ENCODE measurements at regions not wholly inside any gene's neighbourhood (a gene's known extent, or its start where the extent isn't known, plus 50 kb on each side); places are given as distances from the start of the nearest gene placed in this dataset.

DNA sequence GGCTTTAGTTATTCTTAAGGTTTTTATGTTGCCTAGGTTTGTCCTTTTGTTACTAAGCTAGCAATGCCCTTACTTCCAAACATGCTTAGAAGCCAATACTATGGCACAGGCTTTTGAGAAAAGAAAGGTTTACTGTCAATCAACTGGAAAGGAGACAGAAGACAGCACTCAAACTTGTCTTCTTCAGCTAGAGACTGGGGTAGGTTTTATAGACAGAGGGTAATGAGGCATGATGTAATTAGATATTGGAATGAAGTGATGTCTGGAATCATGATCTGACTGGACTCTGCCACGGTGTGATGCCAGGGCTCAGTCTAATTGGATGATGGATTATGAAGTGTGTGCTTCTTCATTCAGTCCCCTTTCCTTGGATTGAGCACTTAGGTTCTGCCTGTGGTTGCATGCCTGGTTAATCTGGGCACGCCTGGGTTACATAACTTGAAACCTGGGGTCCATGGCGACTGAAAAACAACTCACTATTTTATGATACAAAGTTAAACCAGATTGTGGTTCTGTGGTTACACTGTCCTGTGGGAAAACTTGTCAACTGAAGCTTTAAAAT is 625.8 kb downstream of the BRINP3 start:
- ATAC-seq (replicated peaks in 6 of 8): peak in 1 of 8 experiments; percentile 30
- Histone ChIP-seq H3K4me3 (no peak overlapping the region), H3K27ac (no peak overlapping the region), H3K4me1 (replicated peaks in 1 of 2) (no peaks in the 10 kb centered on the region)
- in situ Hi-C loops (cut with MboI; ENCODE audit: low pct_unique_long_range_greater_than_20kb in 2 of 9, low sequenced_read_pairs in 9 of 9, unreplicated experiment in 9 of 9): no loop called here
- 0 to 88% (median 56%) methylated on average over 2 to 3 of the region's 3 CpGs; no CpG with 5 or more reads in 3 of the 10 experiments for WGBS, 10 experiments

DNA sequence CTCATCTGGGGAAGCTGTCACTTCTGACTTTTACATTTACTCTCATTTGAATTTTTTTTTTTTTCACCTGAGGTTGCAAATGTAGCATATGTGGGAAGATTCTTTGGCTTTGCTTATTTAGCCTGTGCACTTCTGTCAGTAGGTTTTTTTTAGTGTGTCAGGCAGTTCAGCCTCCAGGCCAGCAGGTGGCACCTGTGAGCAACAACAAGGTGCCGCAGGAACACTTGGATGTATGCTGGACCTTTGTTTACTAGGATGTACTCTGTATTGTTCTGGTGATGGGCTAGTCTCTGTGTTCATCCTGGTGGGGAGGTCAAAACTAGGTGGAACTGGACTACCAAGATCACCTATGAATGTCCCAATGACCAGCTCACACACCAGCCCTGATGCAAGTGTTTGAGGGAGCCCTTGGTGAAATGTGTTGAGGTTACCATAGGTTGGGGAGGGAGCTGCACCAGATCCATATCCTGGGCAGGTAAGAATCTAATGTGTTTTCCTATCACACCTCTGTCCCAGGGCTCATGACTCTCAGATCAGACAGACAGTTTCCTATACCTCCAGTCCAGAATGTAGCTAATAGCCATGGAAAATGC is 618.2 kb downstream of the BRINP3 start:
- no peak for ATAC-seq (replicated peaks in 6 of 8)
- in situ Hi-C loops (cut with MboI; ENCODE audit: low pct_unique_long_range_greater_than_20kb in 2 of 9, low sequenced_read_pairs in 9 of 9, unreplicated experiment in 9 of 9): no loop called here
- H3K27ac ChIP-seq: no peak overlapping the region
- H3K4me3 ChIP-seq: no peak overlapping the region
- WGBS, 10 experiments: 60 to 100% (median 63%) methylated on average over 1 of the region's 1 CpG; no CpG with 5 or more reads in 5 of the 10 experiments
- no peaks in the 10 kb centered on the region for H3K4me1 ChIP-seq (replicated peaks in 1 of 2)

DNA sequence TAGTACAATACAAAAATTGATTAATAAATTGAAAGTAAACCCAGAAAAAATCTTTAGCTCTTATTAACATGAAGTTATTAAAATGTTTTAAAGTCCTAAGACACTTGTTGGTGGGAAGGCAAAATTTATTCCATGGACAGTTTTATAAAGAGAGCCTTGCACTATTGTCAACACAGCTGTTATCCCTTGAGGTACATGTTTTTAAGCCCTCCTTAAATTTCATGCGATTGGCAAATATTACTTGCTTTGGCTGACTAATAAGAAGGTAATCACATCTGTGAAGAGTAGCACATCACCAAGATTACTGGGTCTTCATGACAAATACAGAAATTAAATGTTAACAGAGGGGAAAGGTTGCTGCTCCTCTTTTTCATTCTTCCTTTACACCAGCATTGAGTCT is 611.1 kb downstream of the BRINP3 start:
- Histone ChIP-seq H3K4me3 (no peak overlapping the region), H3K27ac (no peak overlapping the region), H3K4me1 (replicated peaks in 1 of 2) (no peaks in the 10 kb centered on the region)
- 0 to 100% (median 85%) methylated on average over 1 of the region's 1 CpG; no CpG with 5 or more reads in 1 of the 10 experiments for WGBS, 10 experiments
- in situ Hi-C loops (cut with MboI; ENCODE audit: low pct_unique_long_range_greater_than_20kb in 2 of 9, low sequenced_read_pairs in 9 of 9, unreplicated experiment in 9 of 9): no loop called here
- no peak for ATAC-seq (replicated peaks in 6 of 8)

DNA sequence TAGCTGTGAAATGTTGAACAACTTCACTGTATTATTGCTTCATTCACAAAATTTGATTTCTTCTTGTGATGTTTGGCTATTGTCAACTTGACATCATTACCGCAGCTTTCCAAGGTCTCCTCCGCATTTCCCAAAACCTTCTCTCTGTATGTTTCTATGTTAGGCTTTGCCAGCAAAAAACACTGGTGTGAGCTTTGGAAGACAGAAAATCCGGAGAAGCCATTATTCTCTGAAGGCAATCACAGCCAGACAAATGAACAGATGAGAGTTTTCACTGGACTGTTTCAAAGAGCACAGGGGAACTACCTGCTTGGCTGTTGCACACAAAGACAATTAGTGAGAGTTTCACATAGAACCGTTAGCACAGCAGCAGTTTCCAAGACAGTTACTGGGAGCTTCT is 609.6 kb downstream of the BRINP3 start:
- whole genome bisulfite sequencing, 10 experiments: 0 to 91% (median 52%) methylated on average over 1 to 4 of the region's 4 CpGs; no CpG with 5 or more reads in 2 of the 10 experiments

DNA sequence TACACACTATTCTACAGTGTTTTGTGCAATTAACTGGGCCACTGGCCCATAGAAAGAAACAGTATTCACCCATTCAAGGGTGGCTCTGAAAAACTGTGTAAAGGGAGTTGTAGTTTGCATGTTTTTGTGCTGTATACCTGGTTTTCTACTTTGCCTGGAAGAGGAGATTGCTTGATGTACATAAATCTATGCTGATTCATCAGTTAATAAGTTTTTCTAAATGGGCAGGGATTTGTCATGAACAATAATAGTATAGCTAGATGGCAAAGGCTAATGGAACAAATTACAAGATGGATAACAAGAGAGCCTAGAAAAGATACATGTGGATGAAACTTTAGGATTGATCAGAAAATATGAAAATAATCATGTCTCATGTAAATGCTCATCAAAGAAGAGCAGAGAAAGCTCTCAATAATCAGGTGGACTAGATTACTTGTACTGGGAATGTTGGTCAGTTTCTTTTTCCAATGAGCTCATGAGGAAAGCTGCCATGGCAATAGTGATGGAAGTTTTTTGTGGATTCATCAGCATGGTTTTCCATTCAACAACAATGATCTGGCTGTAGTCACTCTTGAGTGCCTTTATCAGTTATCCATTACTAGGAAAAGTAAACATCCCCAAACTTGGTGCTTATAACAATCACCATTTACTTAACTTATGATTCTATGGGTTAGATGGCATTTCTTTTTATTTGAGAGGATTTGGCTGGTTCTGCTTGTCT is 602.8 kb downstream of the BRINP3 start:
- in situ Hi-C loops (cut with MboI; ENCODE audit: low pct_unique_long_range_greater_than_20kb in 2 of 9, low sequenced_read_pairs in 9 of 9, unreplicated experiment in 9 of 9): no loop called here
- H3K27ac ChIP-seq: no peak overlapping the region
- ATAC-seq (replicated peaks in 6 of 8): no peak
- no peaks in the 10 kb centered on the region for H3K4me1 ChIP-seq (replicated peaks in 1 of 2)
- H3K4me3 ChIP-seq: no peak overlapping the region

More for the DNA sequence above, 609.6 kb downstream of the BRINP3 start:
- ATAC-seq (replicated peaks in 6 of 8): no peak
- Histone ChIP-seq H3K4me3 (no peak overlapping the region), H3K27ac (no peak overlapping the region), H3K4me1 (replicated peaks in 1 of 2) (no peaks in the 10 kb centered on the region)
- in situ Hi-C loops (cut with MboI; ENCODE audit: low pct_unique_long_range_greater_than_20kb in 2 of 9, low sequenced_read_pairs in 9 of 9, unreplicated experiment in 9 of 9): no loop called here

DNA sequence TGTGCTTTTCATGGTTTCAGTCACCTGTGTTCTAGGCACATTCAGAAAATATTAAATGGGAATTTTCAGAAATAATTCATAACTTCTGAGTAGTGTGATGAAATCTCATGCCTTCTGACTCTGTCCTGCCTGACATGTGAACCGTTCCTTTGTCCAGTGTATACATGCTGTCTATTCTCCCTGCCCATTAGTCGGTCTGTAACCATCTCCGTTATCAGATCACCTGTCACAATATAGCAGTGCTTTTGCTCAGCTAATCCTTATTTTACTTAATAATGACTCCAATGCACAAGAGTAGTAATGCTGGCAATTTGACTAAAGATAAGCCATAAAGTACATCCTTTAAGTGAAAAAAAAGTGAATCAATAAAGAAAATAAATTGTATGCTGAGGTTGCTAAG is 597.5 kb downstream of the BRINP3 start:
- no peaks in the 10 kb centered on the region for H3K4me1 ChIP-seq (replicated peaks in 1 of 2)
- ATAC-seq (replicated peaks in 6 of 8): no peak
- H3K4me3 ChIP-seq: no peak overlapping the region
- 8 to 98% (median 79%) methylated on average over 1 to 3 of the region's 3 CpGs for WGBS, 10 experiments
- in situ Hi-C loops (cut with MboI; ENCODE audit: low pct_unique_long_range_greater_than_20kb in 2 of 9, low sequenced_read_pairs in 9 of 9, unreplicated experiment in 9 of 9): no loop called here
- no peak overlapping the region for H3K27ac ChIP-seq

DNA sequence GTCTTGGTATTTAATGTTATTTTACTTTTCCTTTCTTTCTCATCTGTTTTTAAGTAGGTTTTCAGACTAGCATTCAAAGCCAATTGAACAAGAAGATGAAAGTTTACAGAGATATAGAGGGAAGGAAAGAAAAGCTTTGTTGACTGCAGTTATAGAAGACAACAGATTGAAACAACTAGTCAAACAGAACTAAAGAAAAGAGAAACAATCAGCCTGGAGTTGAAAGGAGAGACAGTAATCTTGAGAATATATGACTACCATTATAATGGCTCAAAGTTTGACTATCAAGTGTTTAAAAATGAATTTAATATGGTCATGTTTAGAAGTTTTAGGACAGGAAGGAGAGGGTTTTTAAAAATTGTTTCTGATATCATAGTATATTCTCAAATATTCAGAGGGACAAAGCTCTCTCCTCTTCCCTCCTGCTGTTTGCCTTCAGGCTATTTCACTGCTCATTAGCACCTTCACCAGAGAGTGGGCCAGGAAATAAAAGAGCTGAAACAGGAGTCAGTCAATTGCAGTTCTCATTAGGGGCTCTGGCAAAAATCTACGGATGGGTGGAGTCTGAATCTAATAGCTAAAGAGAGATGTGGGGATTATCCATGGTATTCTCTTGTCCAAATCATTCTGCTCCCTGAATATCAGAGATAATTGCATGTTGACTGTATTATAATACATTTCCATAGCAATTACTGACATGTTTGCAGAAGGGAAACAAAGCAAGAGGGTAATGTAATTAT is 577.8 kb downstream of the BRINP3 start:
- ATAC-seq (replicated peaks in 6 of 8): no peak
- Histone ChIP-seq H3K4me1 (replicated peaks in 1 of 2) (no peaks in the 10 kb centered on the region), H3K27ac (no peak overlapping the region), H3K4me3 (no peak overlapping the region)
- in situ Hi-C loops (cut with MboI; ENCODE audit: low pct_unique_long_range_greater_than_20kb in 2 of 9, low sequenced_read_pairs in 9 of 9, unreplicated experiment in 9 of 9): no loop called here
- 0 to 71% (median 21%) methylated on average over 1 of the region's 1 CpG; no CpG with 5 or more reads in 4 of the 10 experiments for WGBS, 10 experiments

DNA sequence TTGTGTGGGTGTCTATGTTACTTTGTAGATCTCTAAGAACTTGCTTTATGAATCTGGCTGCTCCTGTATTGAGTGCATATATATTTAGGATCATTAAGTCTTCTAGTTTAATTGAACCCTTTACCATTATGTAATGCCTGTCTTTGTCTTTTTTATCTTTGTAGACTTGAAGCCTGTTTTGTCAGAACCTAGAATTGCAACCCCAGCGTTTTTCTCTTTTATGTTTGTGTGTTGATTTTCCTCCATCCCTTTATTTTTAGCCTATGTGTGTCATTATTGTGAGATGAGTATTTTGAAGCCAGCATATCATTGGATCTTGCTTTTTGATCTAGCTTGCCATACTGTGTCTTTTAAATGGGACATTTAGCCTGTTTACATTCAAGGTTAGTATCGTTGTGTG is 573.2 kb downstream of the BRINP3 start:
- WGBS, 10 experiments: 0 to 100% (median 78%) methylated on average over 1 to 2 of the region's 2 CpGs
- in situ Hi-C loops (cut with MboI; ENCODE audit: low pct_unique_long_range_greater_than_20kb in 2 of 9, low sequenced_read_pairs in 9 of 9, unreplicated experiment in 9 of 9): no loop called here
- H3K4me3 ChIP-seq: no peak overlapping the region
- no peak for ATAC-seq (replicated peaks in 6 of 8)
- no peak overlapping the region for H3K27ac ChIP-seq
- no peaks in the 10 kb centered on the region for H3K4me1 ChIP-seq (replicated peaks in 1 of 2)

DNA sequence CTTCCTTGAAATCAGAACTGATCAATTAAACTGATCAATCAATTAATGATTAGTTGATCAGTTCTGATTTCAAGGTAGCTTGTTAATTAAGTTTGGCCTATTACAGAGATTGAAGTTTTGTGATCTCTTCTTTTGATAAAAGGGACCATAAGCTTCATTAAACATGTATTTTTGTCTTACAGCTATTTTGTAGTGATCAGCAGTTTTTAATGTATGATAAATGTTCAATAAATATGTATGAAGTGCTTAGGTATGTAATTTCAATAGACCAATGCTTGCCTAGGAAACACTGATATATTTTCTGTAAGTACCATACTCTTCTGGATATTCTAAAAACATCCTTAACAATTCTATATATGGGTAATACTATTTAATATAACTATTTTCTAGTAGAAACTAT is 569.6 kb downstream of the BRINP3 start:
- ATAC-seq (replicated peaks in 6 of 8): no peak
- Histone ChIP-seq H3K4me3 (no peak overlapping the region), H3K27ac (no peak overlapping the region), H3K4me1 (replicated peaks in 1 of 2) (no peaks in the 10 kb centered on the region)
- in situ Hi-C loops (cut with MboI; ENCODE audit: low pct_unique_long_range_greater_than_20kb in 2 of 9, low sequenced_read_pairs in 9 of 9, unreplicated experiment in 9 of 9): no loop called here

DNA sequence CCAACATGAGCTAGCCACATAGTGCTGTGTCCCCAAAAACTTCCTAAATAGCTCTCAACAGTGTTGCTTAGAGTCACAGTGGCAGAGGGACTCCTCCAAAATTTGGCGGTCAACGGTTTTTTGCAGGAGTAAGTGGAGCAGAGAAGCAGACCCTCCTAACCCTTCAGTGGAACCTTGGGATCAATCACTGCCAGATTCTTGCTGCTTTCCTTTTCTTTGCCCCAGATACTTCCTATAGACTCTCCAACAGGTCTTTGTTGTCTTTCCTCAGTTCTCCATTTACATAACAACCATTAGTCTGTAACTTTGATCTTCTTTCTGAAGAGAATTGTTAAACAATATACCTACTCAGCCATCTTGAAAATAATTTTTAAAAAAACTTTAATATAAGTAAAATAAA is 556.1 kb downstream of the BRINP3 start:
- H3K4me3 ChIP-seq: no peak overlapping the region
- in situ Hi-C loops (cut with MboI; ENCODE audit: low pct_unique_long_range_greater_than_20kb in 2 of 9, low sequenced_read_pairs in 9 of 9, unreplicated experiment in 9 of 9): no loop called here
- ATAC-seq (replicated peaks in 6 of 8): no peak
- no peaks in the 10 kb centered on the region for H3K4me1 ChIP-seq (replicated peaks in 1 of 2)
- no peak overlapping the region for H3K27ac ChIP-seq
- WGBS, 10 experiments: 42 to 89% (median 69%) methylated on average over 2 of the region's 2 CpGs; no CpG with 5 or more reads in 4 of the 10 experiments

DNA sequence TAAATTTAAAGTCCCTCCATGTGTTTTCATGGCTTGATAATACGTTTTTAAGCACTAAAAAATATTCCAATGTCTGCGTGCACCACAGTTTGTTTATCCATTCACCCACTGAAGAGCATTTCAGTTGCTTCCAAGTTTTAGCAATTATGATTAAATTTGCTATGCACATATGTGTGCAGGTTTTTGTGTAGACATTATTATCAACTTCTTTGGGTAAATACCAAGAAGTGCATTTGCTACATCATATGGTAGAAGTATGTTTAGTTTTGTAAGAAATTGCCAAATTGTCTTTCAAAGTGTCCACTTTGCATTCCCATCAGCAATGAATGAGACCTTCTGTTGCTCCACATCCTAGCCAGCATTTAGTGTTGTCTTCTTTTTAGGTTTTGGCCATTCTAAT is 550.0 kb downstream of the BRINP3 start:
- H3K27ac ChIP-seq: no peak overlapping the region
- ATAC-seq (replicated peaks in 6 of 8): no peak
- no peak overlapping the region for H3K4me3 ChIP-seq
- in situ Hi-C loops (cut with MboI; ENCODE audit: low pct_unique_long_range_greater_than_20kb in 2 of 9, low sequenced_read_pairs in 9 of 9, unreplicated experiment in 9 of 9): no loop called here
- 0 to 100% (median 74%) methylated on average over 2 of the region's 2 CpGs; no CpG with 5 or more reads in 2 of the 10 experiments for WGBS, 10 experiments
- no peaks in the 10 kb centered on the region for H3K4me1 ChIP-seq (replicated peaks in 1 of 2)

DNA sequence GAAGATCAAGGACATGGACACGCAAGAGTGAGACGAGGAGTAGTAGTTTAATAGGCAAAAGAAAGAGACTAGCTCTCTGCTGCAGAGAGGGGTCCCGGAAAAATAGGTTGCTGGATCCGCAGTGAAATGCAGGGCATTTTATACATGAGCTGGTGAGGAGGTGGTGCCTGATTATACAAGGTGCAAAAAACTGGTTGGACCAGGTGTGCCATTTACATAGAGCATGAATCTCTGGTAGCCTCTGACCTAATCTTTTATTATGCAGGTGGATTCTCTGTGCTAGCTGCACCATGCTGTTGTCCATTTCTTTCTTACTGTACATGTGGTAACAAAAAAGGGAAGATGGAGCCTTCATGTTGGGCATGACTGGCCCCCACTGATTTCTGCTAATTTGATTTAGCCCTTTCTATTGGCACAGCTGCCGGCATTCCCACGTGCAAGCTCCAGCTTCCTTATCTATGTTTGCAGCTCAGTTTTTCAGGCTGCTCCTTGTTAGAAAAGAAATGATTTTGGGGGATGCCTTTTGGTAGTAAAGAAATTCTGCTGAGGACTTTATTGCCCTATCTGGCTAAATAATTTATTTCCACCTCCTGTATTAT is 548.1 kb downstream of the BRINP3 start:
- WGBS, 10 experiments: 0 to 95% (median 87%) methylated on average over 2 to 6 of the region's 6 CpGs; no CpG with 5 or more reads in 1 of the 10 experiments

DNA sequence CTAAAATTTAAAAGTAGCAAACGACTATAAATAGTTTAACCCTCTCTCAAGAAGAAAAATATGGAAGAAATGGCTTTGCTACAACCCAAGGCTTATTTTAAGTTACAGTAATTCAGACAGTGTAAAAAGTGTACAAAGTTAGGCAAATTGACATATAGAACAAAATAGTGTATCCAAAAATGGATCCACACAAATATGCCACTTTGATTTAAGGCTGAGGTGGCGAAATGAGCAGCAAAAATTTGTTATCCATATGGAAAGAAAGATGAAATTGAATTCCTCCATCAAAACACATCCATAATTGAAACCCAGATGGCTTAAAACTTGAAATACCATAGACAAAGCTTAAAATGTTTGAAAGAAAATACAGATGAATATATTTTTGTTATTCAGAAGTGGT is 540.8 kb downstream of the BRINP3 start:
- no peak for ATAC-seq (replicated peaks in 6 of 8)
- in situ Hi-C loops (cut with MboI; ENCODE audit: low pct_unique_long_range_greater_than_20kb in 2 of 9, low sequenced_read_pairs in 9 of 9, unreplicated experiment in 9 of 9): no loop called here
- WGBS, 10 experiments: 9 to 100% (median 89%) methylated on average over 2 of the region's 2 CpGs
- Histone ChIP-seq H3K27ac (no peak overlapping the region), H3K4me3 (no peak overlapping the region), H3K4me1 (replicated peaks in 1 of 2) (no peaks in the 10 kb centered on the region)

More for the DNA sequence above, 548.1 kb downstream of the BRINP3 start:
- H3K4me3 ChIP-seq: no peak overlapping the region
- no peaks in the 10 kb centered on the region for H3K4me1 ChIP-seq (replicated peaks in 1 of 2)
- H3K27ac ChIP-seq: no peak overlapping the region
- ATAC-seq (replicated peaks in 6 of 8): no peak
- in situ Hi-C loops (cut with MboI; ENCODE audit: low pct_unique_long_range_greater_than_20kb in 2 of 9, low sequenced_read_pairs in 9 of 9, unreplicated experiment in 9 of 9): no loop called here

Data from motor neuron (in vitro differentiated cells).